Heart left ventricle (tissue), 16 donors: ENCODE measurements at regions not wholly inside any gene's neighbourhood (a gene's known extent, or its start where the extent isn't known, plus 50 kb on each side); places are given as distances from the start of the nearest gene placed in this dataset.

Experiments used
- ATAC-seq, 4 donors: fragments of 200-7000 bp; cut with Tn5 transposase; one replicate each; pipeline ENCODE4 v1.9.1; 2020 to 2022; ENCODE audit warnings: moderate library complexity in 4 of 4, mild to moderate bottlenecking in 3 of 4, moderate number of reproducible peaks in 1 of 4
- DNase-seq, 5 donors: peaks; one replicate each; pipeline ENCODE4 v3.0.0-alpha.2; 2020
- H3K27ac ChIP-seq, 12 donors: fragments of 200-600 bp; sonication (generic) in 4 of 12; one replicate each; pipeline versions ENCODE4 v1.5.0 to v1.8.0; 2016 to 2022; ENCODE audit warnings: mild to moderate bottlenecking in 2 of 12
- H3K27me3 ChIP-seq, 9 donors: fragments of 200-600 bp; sonication (generic) in 2 of 9; one replicate each; pipeline versions ENCODE4 v1.5.1 to v1.8.0; 2016 to 2022; ENCODE audit warnings: mild to moderate bottlenecking in 3 of 9
- H3K36me3 ChIP-seq, 9 donors: fragments of 200-600 bp; sonication (generic) in 2 of 9; one replicate each; pipeline versions ENCODE4 v1.5.0 to v1.8.0; 2018 to 2022; ENCODE audit warnings: mild to moderate bottlenecking in 2 of 9
- H3K4me1 ChIP-seq, 12 donors: fragments of 200-600 bp; sonication (generic) in 4 of 12; one replicate each; pipeline versions ENCODE4 v1.5.0 to v1.8.0; 2016 to 2022; ENCODE audit warnings: mild to moderate bottlenecking in 3 of 12
- H3K4me3 ChIP-seq, 12 donors: fragments of 200-600 bp; sonication (generic) in 4 of 12; one replicate each; pipeline versions ENCODE4 v1.5.0 to v1.8.0; 2017 to 2022; ENCODE audit warnings: mild to moderate bottlenecking in 9 of 12, moderate library complexity in 4 of 12
- H3K9me3 ChIP-seq, 12 donors: fragments of 200-600 bp; sonication (generic) in 4 of 12; one replicate each; pipeline versions ENCODE4 v1.5.0 to v1.8.0; 2016 to 2022; ENCODE audit warnings: mild to moderate bottlenecking in 1 of 12
- CTCF ChIP-seq, 12 donors: fragments of 200-600 bp; sonication (generic) in 4 of 12; IDR thresholded peaks; one replicate each; pipeline versions ENCODE4 v1.5.0 to v1.8.0; 2018 to 2022; ENCODE audit warnings: antibody characterized with exemption in 12 of 12, mild to moderate bottlenecking in 5 of 12
- POLR2A ChIP-seq, 2 donors: fragments of 450-650 bp; IDR thresholded peaks; one replicate each; pipeline ENCODE4 v1.6.1; 2017; ENCODE audit warnings: antibody characterized with exemption in 2 of 2, mild to moderate bottlenecking in 2 of 2, moderate library complexity in 2 of 2
- WGBS, 4 donors: extraction: QIAGEN DNeasy Blood & Tissue Kit in 2 of 4; methylation state at CpG; one replicate each; pipeline versions ENCODE4 v1.1.5 to v1.1.7; 2013 to 2018; 5-methylcytosine and 5-hydroxymethylcytosine counted together
- intact Hi-C, 10 donors: fragments of 100-400 bp; cut with DNase I; formaldehyde crosslinking; loops; one replicate each; pipeline versions ENCODE4 v1.11.1 to v1.14.2; 2022
- donor health status: ischemic (EF 13 %, LVEDD 7.1; RV severe dilation, severe dysfunction).
- donor health status: healthy with polysubstance abuse.
- donor health status: DM: no; HTN: yes; CAD: no.
- donor health status: DM: no; HTN: no; CAD: no.
- donor health status: ischemic (EF 25% LVEDD 6.9; RV normal size, moderate dysfunction).
- donor health status: ischemic (EF 25% LVEDD 5.7; RV mildly dilated, moderate dysfunction).
- donor health status: healthy.
- donor health status: DM: yes; HTN: yes; CAD: no.
- donor health status: ischemic (EF 35%, LVEDD 5.7; RV mildly dilated, moderate dysfunction).
- donor health status: nonischemic (EF 11% LVEDD 7.7; RV severe dilation, severe dysfunction).
- donor health status: DM: yes; HTN: yes; CAD: no.
- donor health status: PGD.
- donor health status: ischemic (EF 29% LVEDD 5.4; RV normal size, mild dysfunction).
- donor health status: nonischemic (EF 23%, LVEDD 6.1; RV moderate dilation, normal function).

GRCh38 chr3:74129611-74130010 is 484.8 kb downstream of the CNTN3 start:
- Histone ChIP-seq H3K36me3 (no peaks in the 10 kb centered on the region), H3K27me3 (no peaks in the 10 kb centered on the region), H3K4me1 (no peaks in the 10 kb centered on the region), H3K4me3 (no peak overlapping the region), H3K27ac (no peak overlapping the region), H3K9me3 (peaks cover 0 to 11% (median 0%) of the 10 kb centered on the region in 12 donors)
- WGBS, 4 donors: 92 to 95% (median 94%) methylated on average over 2 of the region's 2 CpGs
- no peak for TF ChIP-seq CTCF (IDR thresholded peaks at IDR 0.05)
- TF ChIP-seq POLR2A (IDR thresholded peaks at IDR 0.05): no peak
- DNase-seq (no peak), ATAC-seq (no peak)
- intact Hi-C loops: no loop called here

- TF ChIP-seq POLR2A (IDR thresholded peaks at IDR 0.05): no peak
- TF ChIP-seq CTCF (IDR thresholded peaks at IDR 0.05): no peak
- no peaks in the 10 kb centered on the region for H3K36me3 ChIP-seq
- intact Hi-C loops: no loop called here
- H3K27ac ChIP-seq: no peak overlapping the region
- 74 to 85% (median 83%) methylated on average over 1 of the region's 1 CpG for WGBS, 4 donors
- ATAC-seq (no peak), DNase-seq (no peak)
- H3K4me3 ChIP-seq: no peak overlapping the region
- H3K9me3 ChIP-seq: peaks cover 0 to 11% (median 0%) of the 10 kb centered on the region in 12 donors
- H3K27me3 ChIP-seq: no peaks in the 10 kb centered on the region
- H3K4me1 ChIP-seq: no peaks in the 10 kb centered on the region
Observed at GRCh38 chr3:74129056-74129455, 485.4 kb downstream of the CNTN3 start.

- TF ChIP-seq POLR2A (IDR thresholded peaks at IDR 0.05) (no peak), CTCF (IDR thresholded peaks at IDR 0.05) (no peak)
- H3K27me3 ChIP-seq: no peaks in the 10 kb centered on the region
- peaks cover 0 to 11% (median 0%) of the 10 kb centered on the region in 12 donors for H3K9me3 ChIP-seq
- no peaks in the 10 kb centered on the region for H3K36me3 ChIP-seq
- no peaks in the 10 kb centered on the region for H3K4me1 ChIP-seq
- 89 to 98% (median 94%) methylated on average over 1 of the region's 1 CpG for WGBS, 4 donors
- DNase-seq (no peak), ATAC-seq (no peak)
- H3K4me3 ChIP-seq: no peak overlapping the region
- H3K27ac ChIP-seq: no peak overlapping the region
- intact Hi-C loops: no loop called here
Observed at GRCh38 chr3:74127256-74127655, 487.2 kb downstream of the CNTN3 start.

- no peaks in the 10 kb centered on the region for H3K4me1 ChIP-seq
- TF ChIP-seq POLR2A (IDR thresholded peaks at IDR 0.05) (no peak), CTCF (IDR thresholded peaks at IDR 0.05) (no peak)
- H3K9me3 ChIP-seq: no peaks in the 10 kb centered on the region
- intact Hi-C loops: no loop called here
- no peaks in the 10 kb centered on the region for H3K36me3 ChIP-seq
- H3K4me3 ChIP-seq: no peak overlapping the region
- no peak for ATAC-seq
- no peak overlapping the region for H3K27ac ChIP-seq
- no peak for DNase-seq
- WGBS, 4 donors: 80 to 82% (median 81%) methylated on average over 7 of the region's 7 CpGs
- H3K27me3 ChIP-seq: no peaks in the 10 kb centered on the region
Observed at GRCh38 chr3:74124782-74125181, 489.7 kb downstream of the CNTN3 start.
